GM19397 (cell line): ENCODE measurements at regions not wholly inside any gene's neighbourhood (a gene's known extent, or its start where the extent isn't known, plus 50 kb on each side); places are given as distances from the start of the nearest gene placed in this dataset.
"Not testable (repeated sequence)": the region's sequence is repeated elsewhere in the genome, so short reads cannot be mapped to it uniquely, and the experiment has no call there.

Experiments
- ATAC-seq: cut with Tn5 transposase; IDR thresholded peaks from one replicate; pipeline ENCODE4 v1.9.1; 2021; ENCODE audit warnings: mild to moderate bottlenecking, moderate library complexity; ENCODE audit not compliant: unreplicated experiment

GRCh38 chr6:80531681-80532619 lies 425.5 kb downstream of the BCKDHB start:
- ATAC-seq, result no peak

GRCh38 chr6:80530103-80530502 lies 423.6 kb downstream of the BCKDHB start:
- no peak for ATAC-seq

- ATAC-seq, result no peak
Observed at GRCh38 chr6:80528115-80528514, 421.6 kb downstream of the BCKDHB start.

- ATAC-seq, result no peak
Observed at GRCh38 chr6:80527552-80528052, 421.1 kb downstream of the BCKDHB start.

- no peak for ATAC-seq
Observed at GRCh38 chr6:80523531-80523997, 417.1 kb downstream of the BCKDHB start.

- no peak for ATAC-seq
Observed at GRCh38 chr6:80523010-80523409, 416.5 kb downstream of the BCKDHB start.

GRCh38 chr6:80522576-80522975 lies 416.1 kb downstream of the BCKDHB start:
- no peak for ATAC-seq

GRCh38 chr6:80519811-80520594 lies 413.5 kb downstream of the BCKDHB start:
- no peak for ATAC-seq

GRCh38 chr6:80517525-80517924 lies 411.1 kb downstream of the BCKDHB start:
- ATAC-seq, result no peak

- ATAC-seq, result not testable (repeated sequence)
Observed at GRCh38 chr6:80510521-80510920, 404.1 kb downstream of the BCKDHB start.

GRCh38 chr6:80508885-80509630 lies 402.6 kb downstream of the BCKDHB start:
- no peak for ATAC-seq

- no peak for ATAC-seq
Observed at GRCh38 chr6:80504882-80505281, 398.4 kb downstream of the BCKDHB start.

GRCh38 chr6:80503660-80504059 lies 397.2 kb downstream of the BCKDHB start:
- no peak for ATAC-seq

GRCh38 chr6:80502871-80503270 lies 396.4 kb downstream of the BCKDHB start:
- no peak for ATAC-seq

GRCh38 chr6:80501636-80502035 lies 395.2 kb downstream of the BCKDHB start:
- no peak for ATAC-seq

- ATAC-seq, result not testable (repeated sequence)
Observed at GRCh38 chr6:80497696-80498486, 391.4 kb downstream of the BCKDHB start.

- no peak for ATAC-seq
Observed at GRCh38 chr6:80489911-80490635, 383.6 kb downstream of the BCKDHB start.

- no peak for ATAC-seq
Observed at GRCh38 chr6:80488190-80488589, 381.7 kb downstream of the BCKDHB start.

GRCh38 chr6:80485494-80485893 lies 379.0 kb downstream of the BCKDHB start:
- not testable (repeated sequence) for ATAC-seq
